NCI-H1436 (cell line): ENCODE measurements at regions not wholly inside any gene's neighbourhood (a gene's known extent, or its start where the extent isn't known, plus 50 kb on each side); places are given as distances from the start of the nearest gene placed in this dataset.

Experiments used
- DNase-seq: peaks from one replicate; lab custom pipeline; 2025; lab: John Stamatoyannopoulos, UW

- no peak for DNase-seq
These were observed 213.2 kb upstream of the ZFP42 start for GRCh38 chr4:187782286-187782824.

- DNase-seq: no peak
These were observed 209.4 kb upstream of the ZFP42 start for GRCh38 chr4:187786190-187786589.

GRCh38 chr4:187789078-187789477 lies 206.5 kb upstream of the ZFP42 start:
- no peak for DNase-seq

- no peak for DNase-seq
These were observed 199.8 kb upstream of the ZFP42 start for GRCh38 chr4:187795737-187796136.

GRCh38 chr4:187798385-187798784 lies 197.2 kb upstream of the ZFP42 start:
- no peak for DNase-seq

GRCh38 chr4:187799735-187800134 lies 195.8 kb upstream of the ZFP42 start:
- DNase-seq: no peak

GRCh38 chr4:187811591-187811990 lies 184.0 kb upstream of the ZFP42 start:
- DNase-seq: no peak

- DNase-seq: no peak
These were observed 180.7 kb upstream of the ZFP42 start for GRCh38 chr4:187814737-187815465.

- no peak for DNase-seq
These were observed 168.8 kb upstream of the ZFP42 start for GRCh38 chr4:187826725-187827124.

GRCh38 chr4:187827631-187828030 lies 167.9 kb upstream of the ZFP42 start:
- DNase-seq: no peak

- DNase-seq: no peak
These were observed 155.8 kb upstream of the ZFP42 start for GRCh38 chr4:187839765-187840164.

- DNase-seq: no peak
These were observed 154.8 kb upstream of the ZFP42 start for GRCh38 chr4:187840814-187841213.

- no peak for DNase-seq
These were observed 145.9 kb upstream of the ZFP42 start for GRCh38 chr4:187849556-187850225.

- no peak for DNase-seq
These were observed 129.7 kb upstream of the ZFP42 start for GRCh38 chr4:187865914-187866313.

GRCh38 chr4:187883049-187883448 lies 112.5 kb upstream of the ZFP42 start:
- DNase-seq: no peak

GRCh38 chr4:187883836-187884475 lies 111.6 kb upstream of the ZFP42 start:
- no peak for DNase-seq

- no peak for DNase-seq
These were observed 107.7 kb upstream of the ZFP42 start for GRCh38 chr4:187887906-187888305.

- no peak for DNase-seq
These were observed 105.9 kb upstream of the ZFP42 start for GRCh38 chr4:187889651-187890050.

GRCh38 chr4:187893418-187893817 lies 102.2 kb upstream of the ZFP42 start:
- no peak for DNase-seq

GRCh38 chr4:187903106-187903505 lies 92.5 kb upstream of the ZFP42 start:
- no peak for DNase-seq

GRCh38 chr4:187903700-187904099 lies 91.9 kb upstream of the ZFP42 start:
- no peak for DNase-seq

- DNase-seq: no peak
These were observed 87.5 kb upstream of the ZFP42 start for GRCh38 chr4:187908079-187908561.

GRCh38 chr4:187908731-187909130 lies 86.8 kb upstream of the ZFP42 start:
- no peak for DNase-seq
